GM12878 (cell line): ENCODE measurements at regions not wholly inside any gene's neighbourhood (a gene's known extent, or its start where the extent isn't known, plus 50 kb on each side); places are given as distances from the start of the nearest gene placed in this dataset.

Experiments used
- ESRRA ChIP-seq: IDR thresholded peaks from 2 replicates; pipeline ENCODE4 v1.6.1; 2012; ENCODE audit warnings: mild to moderate bottlenecking, low read length, improper control_type of control experiment
- GABPA ChIP-seq: IDR thresholded peaks from 2 replicates; pipeline ENCODE4 v1.6.1; 2014; ENCODE audit warnings: antibody characterized with exemption, low read depth, mild to moderate bottlenecking, inconsistent platforms
- POLR2A ChIP-seq: IDR thresholded peaks from 2 replicates; pipeline ENCODE4 v1.6.1; 2011; ENCODE audit warnings: low read depth, mild to moderate bottlenecking, low read length
- SMAD5 ChIP-seq: IDR thresholded peaks from 2 replicates; pipeline ENCODE4 v1.6.1; 2016; ENCODE audit warnings: antibody characterized with exemption, low read depth
- SP1 ChIP-seq: IDR thresholded peaks from one replicate; pipeline ENCODE4 v1.6.1; 2011; ENCODE audit warnings: low read depth, low read length

GRCh38 chr15:81710328-81710727, 335.5 kb downstream of the MEX3B start:
- no peak for TF ChIP-seq GABPA
- TF ChIP-seq POLR2A: no peak
- TF ChIP-seq SP1: no peak
- no peak for TF ChIP-seq SMAD5
- no peak for TF ChIP-seq ESRRA
